Endodermal cell (in vitro differentiated cells): ENCODE measurements at regions not wholly inside any gene's neighbourhood (a gene's known extent, or its start where the extent isn't known, plus 50 kb on each side); places are given as distances from the start of the nearest gene placed in this dataset.

Experiments
- DNase-seq: peaks from one replicate; pipeline ENCODE4 v3.0.0-alpha.2; 2017
- H3K27ac ChIP-seq: 2 replicates; pipeline ENCODE4 v1.5.1; 2013; ENCODE audit warnings: mild to moderate bottlenecking, low read depth, low read length, moderate library complexity
- H3K27me3 ChIP-seq: 2 replicates; pipeline ENCODE4 v1.6.1; 2013; ENCODE audit warnings: mild to moderate bottlenecking, low read length, moderate library complexity; ENCODE audit not compliant: insufficient read depth, control insufficient read depth, poor library complexity, severe bottlenecking
- H3K36me3 ChIP-seq: 2 replicates; pipeline ENCODE4 v1.7.0; 2013; ENCODE audit warnings: mild to moderate bottlenecking, low read length, moderate library complexity; ENCODE audit not compliant: control insufficient read depth, insufficient read depth
- H3K4me1 ChIP-seq: one replicate; pipeline ENCODE4 v1.7.0; 2013; ENCODE audit warnings: low read length; ENCODE audit not compliant: control insufficient read depth, insufficient read depth
- H3K4me3 ChIP-seq: 2 replicates; pipeline ENCODE4 v1.5.1; 2013; ENCODE audit warnings: mild to moderate bottlenecking, low read length, moderate library complexity
- H3K9ac ChIP-seq: 2 replicates; pipeline ENCODE4 v1.6.1; 2013; ENCODE audit warnings: mild to moderate bottlenecking, low read length, moderate library complexity; ENCODE audit not compliant: poor library complexity, severe bottlenecking; ENCODE audit errors: extremely low read depth
- H3K9me3 ChIP-seq: 2 replicates; pipeline ENCODE4 v1.6.1; 2013; ENCODE audit warnings: mild to moderate bottlenecking, low read length, moderate library complexity; ENCODE audit not compliant: control insufficient read depth
- H3K27ac Mint-ChIP-seq: 2 replicates; pipeline ENCODE4 v1.8.0; 2020; ENCODE audit warnings: mixed read lengths
- H3K27me3 Mint-ChIP-seq: 2 replicates; pipeline ENCODE4 v1.8.0; 2021; ENCODE audit warnings: mild to moderate bottlenecking, mixed read lengths; ENCODE audit not compliant: insufficient read depth
- H3K36me3 Mint-ChIP-seq: 2 replicates; pipeline ENCODE4 v1.8.0; 2020; ENCODE audit warnings: low read depth, mixed read lengths
- H3K4me1 Mint-ChIP-seq: 2 replicates; pipeline ENCODE4 v1.8.0; 2020; ENCODE audit warnings: mixed read lengths
- H3K4me3 Mint-ChIP-seq: 2 replicates; pipeline ENCODE4 v1.8.0; 2020; ENCODE audit warnings: mild to moderate bottlenecking, moderate library complexity, mixed read lengths
- H3K9me3 Mint-ChIP-seq: 2 replicates; pipeline ENCODE4 v1.8.0; 2020; ENCODE audit warnings: mild to moderate bottlenecking, mixed read lengths
- CTCF ChIP-seq: fragments of 200-600 bp; sonication (generic); conservative IDR thresholded peaks from 2 replicates; pipeline ENCODE4 v1.5.0; 2021; ENCODE audit warnings: antibody characterized with exemption, mild to moderate bottlenecking
- WGBS, 2 experiments: methylation state at CpG; one replicate each; pipeline versions ENCODE4 v1.1.5 to v1.1.7; 2013; ENCODE audit warnings: missing lambda C conversion rate in 2 of 2, mixed read lengths in 1 of 2; ENCODE audit not compliant: insufficient coverage in 1 of 2, insufficient read length in 1 of 2; 5-methylcytosine and 5-hydroxymethylcytosine counted together

- peaks cover 3% of the 10 kb centered on the region for H3K9me3 Mint-ChIP-seq
- Histone ChIP-seq H3K36me3 (no peaks in the 10 kb centered on the region), H3K4me1 (no peaks in the 10 kb centered on the region), H3K27me3 (no peaks in the 10 kb centered on the region), H3K9ac (no peak overlapping the region), H3K27ac (no peak overlapping the region), H3K4me3 (no peak overlapping the region), H3K9me3 (peaks cover 1% of the 10 kb centered on the region)
- no peaks in the 10 kb centered on the region for H3K4me1 Mint-ChIP-seq
- H3K27me3 Mint-ChIP-seq = no peaks in the 10 kb centered on the region
- no peaks in the 10 kb centered on the region for H3K36me3 Mint-ChIP-seq
- no peak for TF ChIP-seq CTCF
- no peak for DNase-seq
- no peak overlapping the region for H3K27ac Mint-ChIP-seq
- H3K4me3 Mint-ChIP-seq = no peak overlapping the region
Measured at GRCh38 chr9:111744363-111744762, 50.4 kb downstream of the SHOC1 start.

- H3K27ac Mint-ChIP-seq = no peak overlapping the region
- Histone ChIP-seq H3K9me3 (no peaks in the 10 kb centered on the region), H3K4me1 (no peaks in the 10 kb centered on the region), H3K4me3 (no peak overlapping the region), H3K27me3 (no peaks in the 10 kb centered on the region), H3K9ac (no peak overlapping the region), H3K27ac (no peak overlapping the region), H3K36me3 (no peaks in the 10 kb centered on the region)
- H3K4me3 Mint-ChIP-seq = no peak overlapping the region
- no peaks in the 10 kb centered on the region for H3K4me1 Mint-ChIP-seq
- H3K36me3 Mint-ChIP-seq = no peaks in the 10 kb centered on the region
- no peak for TF ChIP-seq CTCF
- H3K27me3 Mint-ChIP-seq = no peaks in the 10 kb centered on the region
- no peaks in the 10 kb centered on the region for H3K9me3 Mint-ChIP-seq
- no peak for DNase-seq
- 92 to 94% methylated on average over 3 of the region's 4 CpGs for WGBS, 2 experiments
Measured at GRCh38 chr9:111743275-111743674, 51.5 kb downstream of the SHOC1 start.

- Histone ChIP-seq H3K9me3 (peaks cover 12% of the 10 kb centered on the region), H3K27ac (no peak overlapping the region), H3K9ac (no peak overlapping the region), H3K36me3 (no peaks in the 10 kb centered on the region), H3K27me3 (no peaks in the 10 kb centered on the region), H3K4me1 (no peaks in the 10 kb centered on the region), H3K4me3 (no peak overlapping the region)
- DNase-seq = peak; percentile 63
- Mint-ChIP-seq H3K4me3 (no peak overlapping the region), H3K27me3 (no peaks in the 10 kb centered on the region), H3K9me3 (peaks cover 12% of the 10 kb centered on the region), H3K4me1 (no peaks in the 10 kb centered on the region), H3K27ac (no peak overlapping the region), H3K36me3 (peaks cover 4% of the 10 kb centered on the region)
- no peak for TF ChIP-seq CTCF
- WGBS, 2 experiments = 86 to 93% methylated on average over 13 to 19 of the region's 19 CpGs
Measured at GRCh38 chr9:111740739-111741138, 54.0 kb downstream of the SHOC1 start.
